Retinal pigment epithelial cell (primary cell): ENCODE measurements at regions not wholly inside any gene's neighbourhood (a gene's known extent, or its start where the extent isn't known, plus 50 kb on each side); places are given as distances from the start of the nearest gene placed in this dataset.

Experiments
- DNase-seq: peaks from one replicate; pipeline ENCODE4 v3.0.0-alpha.2; 2010; ENCODE audit warnings: low read depth
- H3K4me3 ChIP-seq: 2 replicates; pipeline ENCODE4 v1.5.1; 2011; ENCODE audit warnings: mild to moderate bottlenecking, low read length, control low read depth, moderate library complexity
- TF ChIP-seq, protein P1 (sequence below): conservative IDR thresholded peaks from 2 replicates; pipeline ENCODE4 v1.5.1; 2011; ENCODE audit warnings: low read depth, low read length, control low read depth, inconsistent platforms

DNA sequence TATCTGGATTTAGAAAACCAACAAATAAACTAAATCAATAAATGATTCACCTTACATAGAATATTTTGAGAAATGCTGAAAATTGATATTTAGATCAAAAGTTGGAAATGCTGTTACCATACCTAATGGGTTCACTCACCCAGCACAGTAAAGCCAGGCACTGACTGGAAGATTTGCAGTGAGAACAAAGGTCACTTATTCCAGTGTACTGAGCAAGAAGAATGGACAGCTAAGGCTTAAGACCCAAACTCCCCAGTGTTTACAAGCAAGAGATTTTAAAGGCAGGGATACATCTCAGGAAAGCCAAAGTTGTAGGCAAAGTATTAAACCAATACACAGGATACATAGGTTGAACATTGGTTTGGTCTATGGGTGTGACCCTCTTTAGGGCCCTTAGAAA, 523.9 kb upstream of the PCDH9 start:
- H3K4me3 ChIP-seq = no peak overlapping the region
- TF ChIP-seq, protein P1, sequence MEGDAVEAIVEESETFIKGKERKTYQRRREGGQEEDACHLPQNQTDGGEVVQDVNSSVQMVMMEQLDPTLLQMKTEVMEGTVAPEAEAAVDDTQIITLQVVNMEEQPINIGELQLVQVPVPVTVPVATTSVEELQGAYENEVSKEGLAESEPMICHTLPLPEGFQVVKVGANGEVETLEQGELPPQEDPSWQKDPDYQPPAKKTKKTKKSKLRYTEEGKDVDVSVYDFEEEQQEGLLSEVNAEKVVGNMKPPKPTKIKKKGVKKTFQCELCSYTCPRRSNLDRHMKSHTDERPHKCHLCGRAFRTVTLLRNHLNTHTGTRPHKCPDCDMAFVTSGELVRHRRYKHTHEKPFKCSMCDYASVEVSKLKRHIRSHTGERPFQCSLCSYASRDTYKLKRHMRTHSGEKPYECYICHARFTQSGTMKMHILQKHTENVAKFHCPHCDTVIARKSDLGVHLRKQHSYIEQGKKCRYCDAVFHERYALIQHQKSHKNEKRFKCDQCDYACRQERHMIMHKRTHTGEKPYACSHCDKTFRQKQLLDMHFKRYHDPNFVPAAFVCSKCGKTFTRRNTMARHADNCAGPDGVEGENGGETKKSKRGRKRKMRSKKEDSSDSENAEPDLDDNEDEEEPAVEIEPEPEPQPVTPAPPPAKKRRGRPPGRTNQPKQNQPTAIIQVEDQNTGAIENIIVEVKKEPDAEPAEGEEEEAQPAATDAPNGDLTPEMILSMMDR = no peak
- no peak for DNase-seq

DNA sequence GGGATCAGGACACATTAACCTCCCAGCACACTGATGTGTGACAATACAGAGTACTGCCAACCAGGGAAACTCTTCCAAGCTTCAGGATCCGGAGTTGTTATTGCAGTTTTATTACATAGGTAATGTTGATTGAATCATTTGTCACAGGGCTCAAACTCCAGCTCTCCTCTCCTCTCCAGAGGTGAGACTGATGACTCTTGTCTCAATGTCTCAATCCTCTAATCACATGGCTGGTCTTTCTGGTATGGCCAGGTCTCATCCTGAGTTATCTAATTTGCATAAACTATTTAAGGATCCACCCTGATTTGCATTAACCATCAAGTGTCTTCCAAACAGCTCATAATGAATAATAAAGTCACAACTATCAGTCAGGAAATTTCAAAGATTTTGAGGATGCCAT, 522.6 kb upstream of the PCDH9 start:
- TF ChIP-seq, protein P1 = no peak
- no peak for DNase-seq
- H3K4me3 ChIP-seq = no peak overlapping the region

DNA sequence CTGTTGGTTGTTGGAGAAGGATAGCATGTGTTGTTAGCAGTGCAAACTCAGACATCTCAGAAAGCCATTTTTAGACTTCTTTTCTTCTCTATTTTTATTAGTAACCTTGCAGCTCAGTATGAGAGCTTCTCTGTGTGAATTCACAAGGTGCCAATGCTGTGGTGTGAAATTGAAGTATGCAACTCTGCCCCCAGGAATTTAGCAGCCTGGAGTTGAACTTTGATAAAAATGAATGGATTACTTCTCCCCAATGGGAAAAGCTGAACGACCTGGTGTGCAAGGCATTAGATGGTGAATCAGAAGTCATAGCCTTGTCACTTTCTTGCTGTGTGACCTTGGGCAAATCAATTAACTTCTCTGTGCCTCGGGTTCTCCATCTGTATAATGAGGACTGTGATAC, 512.3 kb upstream of the PCDH9 start:
- DNase-seq = no peak
- TF ChIP-seq, protein P1 = no peak
- no peak overlapping the region for H3K4me3 ChIP-seq

DNA sequence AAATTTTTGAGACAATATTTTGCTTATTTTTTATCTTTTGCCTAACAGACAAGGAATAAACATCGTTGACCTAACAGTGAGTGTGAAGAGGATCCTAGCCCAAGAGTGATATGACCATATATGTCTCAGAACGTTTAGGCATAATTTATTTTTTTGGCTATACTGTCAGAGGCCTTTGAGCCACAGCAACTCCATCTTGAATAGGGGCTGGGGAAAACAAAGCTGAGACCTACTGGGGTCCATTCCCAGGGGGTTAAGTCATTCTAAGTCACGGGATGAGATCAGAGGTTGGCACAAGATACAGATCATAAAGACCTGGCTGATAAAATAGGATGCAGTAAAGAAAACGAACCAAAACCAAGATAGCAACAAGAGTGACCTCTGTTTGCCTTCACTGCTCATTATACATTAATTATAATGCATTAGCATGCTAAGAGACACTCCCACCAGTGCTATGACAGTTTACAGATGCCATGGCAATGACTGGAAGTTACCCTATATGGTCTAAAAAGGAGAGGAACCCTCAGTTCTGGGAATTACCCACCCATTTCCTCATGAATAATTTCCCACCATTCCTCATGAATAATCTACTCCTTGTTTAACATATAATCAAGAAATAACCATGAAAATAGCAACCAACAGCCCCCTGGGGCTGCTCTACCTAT, 510.9 kb upstream of the PCDH9 start:
- DNase-seq = no peak
- H3K4me3 ChIP-seq = no peak overlapping the region
- TF ChIP-seq, protein P1 = no peak

DNA sequence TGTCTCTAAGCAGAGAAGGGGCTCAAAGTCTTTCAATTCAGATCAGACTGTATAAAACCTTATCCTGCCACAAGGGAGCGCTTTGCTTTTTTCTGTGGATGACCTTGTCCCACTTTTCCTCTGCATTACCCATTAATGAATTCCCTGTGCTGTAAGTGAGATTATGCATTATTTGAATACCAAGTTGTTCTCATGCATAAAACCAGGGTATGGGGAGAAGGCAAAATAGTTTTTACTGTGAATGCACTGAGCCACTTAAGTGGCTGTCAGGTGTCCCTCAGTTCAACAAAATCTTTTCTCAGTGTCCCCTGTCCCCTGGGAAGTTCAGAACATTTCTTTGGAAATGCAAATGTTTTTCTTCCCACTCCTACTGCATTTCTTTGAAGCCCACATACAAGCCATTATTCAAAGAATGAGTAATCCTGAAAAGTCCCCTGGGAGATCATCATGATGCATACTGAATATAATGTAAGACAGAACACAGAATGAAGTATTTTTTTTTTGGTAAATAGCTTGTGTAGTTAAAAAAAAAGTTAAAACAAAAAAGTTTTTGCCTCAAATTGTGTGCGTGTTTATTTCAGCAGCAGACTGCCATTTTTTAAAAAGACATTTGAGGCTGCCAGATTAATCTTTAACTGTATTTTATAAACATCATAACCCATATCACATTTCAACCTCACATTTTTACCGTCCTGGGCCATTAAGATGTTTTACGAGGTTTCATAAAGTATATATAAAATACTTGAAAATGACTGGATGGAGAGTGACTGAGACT, 506.7 kb upstream of the PCDH9 start:
- DNase-seq = peak; percentile 33
- H3K4me3 ChIP-seq = no peak overlapping the region
- TF ChIP-seq, protein P1 = peak; percentile 62

DNA sequence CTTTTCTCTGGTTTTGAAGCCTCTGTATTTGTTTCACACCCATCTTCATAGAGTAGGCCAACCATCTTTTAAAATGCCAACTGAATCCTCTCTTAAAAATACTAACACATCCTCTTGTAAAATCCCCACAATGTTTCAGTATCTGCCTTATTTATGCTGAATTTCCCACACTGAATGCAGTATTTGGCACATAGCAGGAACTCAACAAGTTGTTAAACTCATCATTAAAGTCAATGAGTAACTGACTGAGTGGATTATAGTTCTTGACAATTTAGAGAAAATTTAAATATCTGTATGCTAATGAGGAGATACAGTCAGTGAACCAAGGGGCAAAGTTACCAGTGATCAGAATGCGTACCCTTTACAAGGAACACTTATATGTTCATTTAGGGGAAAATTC, 505.5 kb upstream of the PCDH9 start:
- DNase-seq = no peak
- TF ChIP-seq, protein P1 = no peak
- H3K4me3 ChIP-seq = no peak overlapping the region

DNA sequence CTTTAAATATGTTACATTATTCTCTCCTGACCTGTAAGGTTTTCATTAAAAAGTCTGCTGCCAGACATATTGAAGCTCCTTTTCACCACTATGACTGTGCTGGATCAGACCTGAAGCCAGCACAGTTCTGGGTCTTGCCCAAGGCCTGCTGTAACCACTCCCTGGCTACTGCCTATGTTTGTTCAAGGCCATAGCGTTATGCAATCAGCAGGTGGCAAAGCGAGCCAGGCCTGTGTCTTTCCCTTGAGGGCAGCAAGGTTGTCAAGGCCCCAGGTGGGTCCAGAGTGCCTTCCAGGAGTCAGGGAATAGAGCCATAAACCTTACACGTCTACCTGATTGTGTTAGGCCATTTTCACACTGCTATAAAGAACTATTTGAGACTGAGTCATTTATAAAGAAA, 496.8 kb upstream of the PCDH9 start:
- DNase-seq = no peak
- TF ChIP-seq, protein P1 = no peak
- H3K4me3 ChIP-seq = no peak overlapping the region
